HFFc6 (cell line): ENCODE measurements at regions not wholly inside any gene's neighbourhood (a gene's known extent, or its start where the extent isn't known, plus 50 kb on each side); places are given as distances from the start of the nearest gene placed in this dataset.

ENCODE experiments used
- DNase-seq: peaks from one replicate; pipeline ENCODE4 v3.0.0-alpha.2; 2018
- H3K27ac Mint-ChIP-seq: 2 replicates; pipeline ENCODE4 v1.8.0; 2020; ENCODE audit warnings: mild to moderate bottlenecking, mixed read lengths
- H3K27me3 Mint-ChIP-seq: 2 replicates; pipeline ENCODE4 v1.8.0; 2021; ENCODE audit warnings: mild to moderate bottlenecking, moderate library complexity, mixed read lengths; ENCODE audit not compliant: insufficient read depth
- H3K36me3 Mint-ChIP-seq: 2 replicates; pipeline ENCODE4 v1.8.0; 2021; ENCODE audit warnings: low read depth, mixed read lengths
- H3K4me1 Mint-ChIP-seq: 2 replicates; pipeline ENCODE4 v1.8.0; 2020; ENCODE audit warnings: low read depth, mixed read lengths
- H3K4me3 Mint-ChIP-seq: 2 replicates; pipeline ENCODE4 v1.8.0; 2020; ENCODE audit warnings: mild to moderate bottlenecking, moderate library complexity, mixed read lengths
- H3K9me3 Mint-ChIP-seq: 2 replicates; pipeline ENCODE4 v1.8.0; 2020; ENCODE audit warnings: mild to moderate bottlenecking, mixed read lengths
- TF ChIP-seq, protein P1 (sequence below): fragments of 200-600 bp; sonication (generic); IDR thresholded peaks from 2 replicates; pipeline ENCODE4 v1.5.0; 2021; ENCODE audit warnings: antibody characterized with exemption, mild to moderate bottlenecking

GRCh38 chr12:3968523-3968922, 95.3 kb upstream of the PARP11 start:
- TF ChIP-seq, protein P1, sequence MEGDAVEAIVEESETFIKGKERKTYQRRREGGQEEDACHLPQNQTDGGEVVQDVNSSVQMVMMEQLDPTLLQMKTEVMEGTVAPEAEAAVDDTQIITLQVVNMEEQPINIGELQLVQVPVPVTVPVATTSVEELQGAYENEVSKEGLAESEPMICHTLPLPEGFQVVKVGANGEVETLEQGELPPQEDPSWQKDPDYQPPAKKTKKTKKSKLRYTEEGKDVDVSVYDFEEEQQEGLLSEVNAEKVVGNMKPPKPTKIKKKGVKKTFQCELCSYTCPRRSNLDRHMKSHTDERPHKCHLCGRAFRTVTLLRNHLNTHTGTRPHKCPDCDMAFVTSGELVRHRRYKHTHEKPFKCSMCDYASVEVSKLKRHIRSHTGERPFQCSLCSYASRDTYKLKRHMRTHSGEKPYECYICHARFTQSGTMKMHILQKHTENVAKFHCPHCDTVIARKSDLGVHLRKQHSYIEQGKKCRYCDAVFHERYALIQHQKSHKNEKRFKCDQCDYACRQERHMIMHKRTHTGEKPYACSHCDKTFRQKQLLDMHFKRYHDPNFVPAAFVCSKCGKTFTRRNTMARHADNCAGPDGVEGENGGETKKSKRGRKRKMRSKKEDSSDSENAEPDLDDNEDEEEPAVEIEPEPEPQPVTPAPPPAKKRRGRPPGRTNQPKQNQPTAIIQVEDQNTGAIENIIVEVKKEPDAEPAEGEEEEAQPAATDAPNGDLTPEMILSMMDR: no peak
- H3K4me3 Mint-ChIP-seq: no peak overlapping the region
- H3K9me3 Mint-ChIP-seq: peaks cover 9% of the 10 kb centered on the region
- no peak for DNase-seq
- H3K4me1 Mint-ChIP-seq: no peaks in the 10 kb centered on the region
- no peak overlapping the region for H3K27ac Mint-ChIP-seq
- H3K27me3 Mint-ChIP-seq: peaks cover 7% of the 10 kb centered on the region
- H3K36me3 Mint-ChIP-seq: no peaks in the 10 kb centered on the region

- no peak overlapping the region for H3K4me3 Mint-ChIP-seq
- H3K36me3 Mint-ChIP-seq: no peaks in the 10 kb centered on the region
- TF ChIP-seq, protein P1: no peak
- no peak for DNase-seq
- H3K27ac Mint-ChIP-seq: no peak overlapping the region
- H3K9me3 Mint-ChIP-seq: peaks cover 9% of the 10 kb centered on the region
- H3K4me1 Mint-ChIP-seq: no peaks in the 10 kb centered on the region
- peaks cover 5% of the 10 kb centered on the region for H3K27me3 Mint-ChIP-seq
Measured at GRCh38 chr12:3967556-3968160, 94.5 kb upstream of the PARP11 start.

- no peak overlapping the region for H3K4me3 Mint-ChIP-seq
- no peak for DNase-seq
- H3K9me3 Mint-ChIP-seq: peaks cover 9% of the 10 kb centered on the region
- H3K4me1 Mint-ChIP-seq: no peaks in the 10 kb centered on the region
- TF ChIP-seq, protein P1: no peak
- peaks cover 10% of the 10 kb centered on the region for H3K27me3 Mint-ChIP-seq
- H3K27ac Mint-ChIP-seq: no peak overlapping the region
- H3K36me3 Mint-ChIP-seq: no peaks in the 10 kb centered on the region
Measured at GRCh38 chr12:3966376-3966775, 93.2 kb upstream of the PARP11 start.

DNA sequence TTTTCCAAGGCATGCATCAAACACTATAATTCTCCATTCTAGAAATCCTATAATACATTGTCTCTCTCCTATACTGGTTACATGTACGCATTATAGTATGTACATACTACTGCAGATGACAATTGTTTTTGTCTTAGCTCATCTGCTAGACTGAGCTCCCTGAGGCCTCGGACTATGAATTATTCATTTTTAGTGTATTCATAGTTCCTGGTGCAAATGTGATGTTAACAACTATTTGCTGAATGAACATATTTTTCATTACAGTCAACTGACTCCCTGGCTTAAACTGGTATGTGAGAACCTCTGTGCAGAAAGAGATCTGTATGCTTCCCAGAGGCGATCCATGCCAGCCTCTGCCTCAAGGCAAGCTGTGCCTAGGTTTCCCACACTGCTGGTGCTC, 91.8 kb upstream of the PARP11 start:
- Mint-ChIP-seq H3K36me3 (peaks cover 4% of the 10 kb centered on the region; the same call in 1 of the 2 replicates), H3K27me3 (peaks cover 11% of the 10 kb centered on the region), H3K4me1 (no peaks in the 10 kb centered on the region), H3K4me3 (no peak overlapping the region), H3K9me3 (peaks cover 9% of the 10 kb centered on the region), H3K27ac (no peak overlapping the region)
- DNase-seq: no peak
- TF ChIP-seq, protein P1: no peak

DNA sequence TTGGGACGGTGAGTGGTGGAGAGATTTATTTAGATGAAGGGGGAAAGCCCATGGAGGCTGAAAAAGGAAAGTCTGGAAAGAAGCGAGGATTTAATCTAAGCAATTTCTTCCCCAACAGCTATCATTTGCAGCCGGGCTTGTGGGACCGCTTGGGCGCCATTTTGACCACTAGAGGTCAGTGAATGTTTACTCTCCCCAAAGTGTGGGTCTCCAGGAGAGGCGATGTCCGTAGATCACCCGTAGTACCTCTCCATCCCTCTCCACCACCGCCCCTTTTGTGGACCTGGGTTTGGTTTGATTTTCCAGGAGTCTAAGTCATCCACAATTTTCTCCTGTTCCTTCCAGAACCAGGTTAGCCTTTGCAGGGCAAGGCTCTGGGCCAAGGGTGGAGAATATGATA, 91.2 kb upstream of the PARP11 start:
- Mint-ChIP-seq H3K27ac (no peak overlapping the region), H3K27me3 (peaks cover 11% of the 10 kb centered on the region), H3K36me3 (peaks cover 4% of the 10 kb centered on the region; the same call in 1 of the 2 replicates), H3K9me3 (peaks cover 9% of the 10 kb centered on the region), H3K4me3 (no peak overlapping the region), H3K4me1 (no peaks in the 10 kb centered on the region)
- no peak for DNase-seq
- TF ChIP-seq, protein P1: peak; percentile 52
